ENCODE measurements at regions not wholly inside any gene's neighbourhood (a gene's known extent, or its start where the extent isn't known, plus 50 kb on each side); places are given as distances from the start of the nearest gene placed in this dataset.
"Not testable (repeated sequence)": the region's sequence is repeated elsewhere in the genome, so short reads cannot be mapped to it uniquely, and the experiment has no call there.

DNA sequence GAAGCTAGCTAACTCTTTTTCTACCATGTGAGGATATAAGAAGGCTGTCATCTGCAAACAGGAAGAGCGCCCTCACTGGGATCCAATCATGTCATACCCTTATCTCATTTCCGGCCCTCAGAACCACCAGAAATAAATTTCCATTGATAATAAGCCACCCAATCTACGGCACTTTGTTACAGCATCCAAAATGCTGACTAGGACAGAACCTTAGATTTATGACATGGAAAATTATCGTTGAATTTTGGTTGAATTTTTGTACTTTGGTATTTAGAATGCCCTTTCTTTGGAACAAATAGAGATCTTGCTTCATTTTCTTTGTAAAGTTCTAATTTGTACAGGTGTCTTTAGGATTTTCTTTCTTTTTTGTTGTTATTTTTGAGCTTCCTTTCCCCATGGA is 53.3 kb upstream of the CYLC2 start:
- DNase-seq = no peak

DNA sequence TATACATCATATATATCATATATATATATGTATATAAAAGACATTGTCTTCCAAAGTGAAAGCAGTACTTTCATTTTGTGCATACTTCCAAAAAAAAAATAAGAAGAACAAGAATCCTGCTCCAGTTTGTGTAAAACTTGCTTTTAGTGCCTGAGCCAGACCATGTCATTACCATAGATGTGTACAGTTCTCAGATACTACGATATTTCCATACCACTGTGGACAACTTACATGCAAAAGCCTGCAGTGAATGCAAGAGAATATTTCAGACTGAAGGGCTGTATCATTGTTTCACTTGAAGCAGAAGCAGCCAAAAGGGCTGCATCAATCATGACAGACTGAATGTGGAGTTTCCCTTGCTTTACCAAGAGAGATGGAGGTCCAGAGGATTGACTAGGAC is 72.6 kb upstream of the CYLC2 start:
- DNase-seq = no peak

DNA sequence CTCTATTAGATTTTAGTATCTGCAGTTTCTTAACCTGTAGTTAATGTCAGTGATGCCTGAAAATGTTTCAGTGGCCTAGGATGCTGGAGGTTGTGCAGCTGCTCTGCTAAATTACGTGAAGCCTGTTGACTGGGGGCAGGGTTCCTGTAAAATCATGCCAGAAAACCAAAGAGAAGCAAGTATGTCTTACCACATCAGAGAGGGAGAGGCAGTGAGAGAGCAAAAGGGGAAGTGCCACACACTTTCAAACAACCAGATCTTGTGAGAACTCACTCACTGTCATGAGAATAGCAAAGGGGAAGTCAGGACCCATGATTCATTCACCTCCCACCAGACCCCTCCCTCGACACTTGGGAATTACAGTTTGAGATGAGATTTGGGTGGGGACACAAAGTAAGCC is 83.9 kb upstream of the CYLC2 start:
- DNase-seq = no peak

GRCh38 chr9:102905795-102906194 is 89.3 kb upstream of the CYLC2 start:
- not testable (repeated sequence) for DNase-seq

GRCh38 chr9:102892025-102892424 is 103.1 kb upstream of the CYLC2 start:
- DNase-seq = no peak

- DNase-seq = not testable (repeated sequence)
Measured at GRCh38 chr9:102888747-102889146, 106.4 kb upstream of the CYLC2 start.

- no peak for DNase-seq
Measured at GRCh38 chr9:102875687-102876086, 119.4 kb upstream of the CYLC2 start.

DNA sequence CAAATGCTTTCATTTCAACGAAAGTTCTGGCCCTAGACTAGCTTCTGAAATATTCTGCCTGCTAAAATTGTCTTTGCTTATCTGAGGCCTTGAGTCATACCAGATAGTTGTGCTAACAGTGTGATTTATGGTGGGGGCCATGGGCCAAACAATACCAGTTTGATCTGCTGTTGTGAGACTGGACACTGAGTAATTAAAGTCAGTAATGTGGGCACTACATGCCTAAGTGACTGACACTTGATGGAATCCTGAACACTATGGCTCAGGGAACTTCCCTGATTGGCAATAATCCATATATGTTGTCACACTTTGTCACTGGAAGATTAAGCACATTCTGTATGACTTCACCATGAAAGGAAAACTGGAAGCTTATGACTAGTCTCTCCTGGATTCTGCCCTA is 127.6 kb upstream of the CYLC2 start:
- DNase-seq = no peak

DNA sequence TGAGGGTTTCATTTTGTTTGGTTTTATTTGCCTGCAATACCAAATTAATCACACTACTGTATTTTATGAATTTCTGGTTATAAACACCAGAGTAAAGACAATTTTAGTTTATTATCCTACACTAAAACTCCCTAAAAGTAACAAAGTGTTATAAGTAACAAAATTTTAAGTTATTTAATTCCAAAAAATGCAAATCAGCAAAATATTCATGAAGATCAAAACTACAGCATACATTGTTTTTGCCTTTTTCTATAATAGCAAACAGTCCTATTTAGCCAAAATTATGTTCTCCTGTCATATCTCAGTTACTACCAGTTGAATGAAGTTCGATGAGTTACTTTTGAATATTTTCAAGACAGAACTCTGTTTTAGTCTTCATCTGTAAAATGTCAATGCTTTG is 132.7 kb upstream of the CYLC2 start:
- DNase-seq = no peak

DNA sequence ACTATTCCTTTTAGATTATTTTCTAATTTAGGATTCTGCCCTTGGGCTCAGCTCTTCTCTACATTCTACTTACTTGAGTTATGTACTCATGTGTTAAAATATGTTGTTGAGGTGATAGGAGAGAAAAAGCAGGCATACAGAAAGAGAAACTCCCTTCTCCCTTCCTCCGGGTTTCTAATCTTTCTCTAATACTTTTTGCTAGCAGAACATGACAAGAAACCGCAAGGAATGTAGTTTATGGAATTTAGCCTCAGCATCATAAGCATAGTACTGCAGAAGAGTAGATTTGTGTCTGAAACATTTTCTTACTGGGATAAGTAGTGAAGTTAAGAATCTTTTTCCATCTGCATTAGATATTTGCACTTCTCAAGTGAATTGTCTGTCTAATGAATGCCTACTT is 139.5 kb upstream of the CYLC2 start:
- no peak for DNase-seq

GRCh38 chr9:102845827-102846371 is 149.2 kb upstream of the CYLC2 start:
- DNase-seq = no peak

- no peak for DNase-seq
Measured at GRCh38 chr9:102844716-102845115, 150.4 kb upstream of the CYLC2 start.

- no peak for DNase-seq
Measured at GRCh38 chr9:102842423-102842822, 152.7 kb upstream of the CYLC2 start.

GRCh38 chr9:102841376-102841775 is 153.8 kb upstream of the CYLC2 start:
- no peak for DNase-seq

DNA sequence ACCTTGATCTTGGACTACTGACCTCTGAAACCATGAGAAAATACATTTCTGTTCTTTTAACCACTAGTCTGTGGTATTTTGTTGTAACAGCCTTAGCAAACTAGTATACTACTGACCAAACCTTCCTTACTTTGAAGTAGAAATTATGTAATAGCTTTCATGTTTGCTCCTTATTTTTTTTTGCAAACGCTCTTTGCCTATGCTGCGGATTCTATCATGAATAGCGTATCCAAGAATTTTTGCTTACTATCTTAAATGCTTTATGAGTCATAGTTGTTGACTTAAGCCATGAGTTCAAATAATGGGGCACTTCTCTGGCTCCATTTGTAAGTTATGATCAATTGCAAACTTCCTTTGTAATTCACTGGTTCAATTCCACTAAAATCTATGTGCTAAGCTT is 154.8 kb upstream of the CYLC2 start:
- DNase-seq = no peak

- DNase-seq = no peak
Measured at GRCh38 chr9:102832814-102833213, 162.3 kb upstream of the CYLC2 start.

GRCh38 chr9:102796244-102796643 is 198.9 kb upstream of the CYLC2 start:
- DNase-seq = no peak

- no peak for DNase-seq
Measured at GRCh38 chr9:102795532-102795931, 199.6 kb upstream of the CYLC2 start.

DNA sequence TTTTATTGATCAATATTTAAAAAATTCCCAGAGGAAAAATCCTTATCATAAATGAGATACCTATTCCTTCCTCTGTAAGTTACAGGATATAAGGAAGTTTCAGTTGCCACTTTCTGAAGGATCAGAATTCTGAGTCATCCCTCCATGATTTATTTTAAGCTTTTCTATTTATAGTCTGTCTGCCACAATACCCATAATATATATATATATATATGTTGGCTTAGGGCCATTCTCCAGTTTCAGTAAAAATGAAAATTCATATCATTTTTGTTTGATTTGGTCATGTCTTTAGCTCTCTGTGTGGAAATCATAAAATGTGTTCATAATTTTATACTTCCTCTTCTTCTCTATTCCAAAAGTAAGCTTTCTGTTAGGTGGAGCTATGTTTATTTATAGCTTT is 215.8 kb upstream of the CYLC2 start:
- DNase-seq = no peak

DNA sequence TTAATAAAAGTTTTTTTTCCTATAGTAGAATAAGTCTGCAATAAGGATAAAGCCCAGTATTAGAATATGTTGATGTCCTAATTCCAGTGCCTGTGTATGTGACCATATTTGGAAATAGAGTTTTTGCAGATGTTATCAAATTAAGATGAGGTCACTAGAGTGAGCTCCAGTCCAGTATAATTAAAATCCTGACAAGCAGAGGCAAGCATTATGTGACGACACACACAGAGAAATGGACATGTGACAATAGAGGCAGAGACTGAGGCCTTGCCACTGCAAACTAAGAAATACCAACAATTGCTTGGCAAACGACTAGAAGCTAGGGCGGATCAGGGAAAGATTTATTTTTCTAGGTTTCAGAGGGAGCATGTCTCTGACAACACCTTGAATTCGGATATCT is 216.4 kb upstream of the CYLC2 start:
- no peak for DNase-seq

GRCh38 chr9:102770704-102771103 is 224.4 kb upstream of the CYLC2 start:
- no peak for DNase-seq

- DNase-seq = no peak
Measured at GRCh38 chr9:102769307-102769706, 225.8 kb upstream of the CYLC2 start.

- DNase-seq = no peak
Measured at GRCh38 chr9:102768002-102768401, 227.1 kb upstream of the CYLC2 start.

DNA sequence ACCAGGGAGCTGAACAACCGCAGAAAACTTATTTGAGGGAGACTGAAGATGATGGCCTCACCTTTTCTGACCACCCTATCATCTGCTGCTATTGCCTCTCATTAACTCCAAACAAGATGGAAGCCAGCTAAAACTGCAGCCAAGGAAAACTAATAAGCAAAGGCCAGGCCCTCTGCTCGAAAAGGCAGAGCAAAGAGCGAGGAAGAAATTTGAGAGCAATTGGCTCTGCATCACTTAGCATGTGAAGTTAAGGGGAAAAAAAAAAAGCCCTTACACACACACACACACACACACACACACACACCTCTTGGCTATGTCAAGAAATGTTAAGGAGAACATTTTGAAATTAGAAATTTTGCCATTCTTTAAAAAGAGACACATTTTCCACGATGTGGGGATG is 228.1 kb upstream of the CYLC2 start:
- no peak for DNase-seq

- DNase-seq = no peak
Measured at GRCh38 chr9:102740578-102740977, 254.6 kb upstream of the CYLC2 start.

- DNase-seq = no peak
Measured at GRCh38 chr9:102728946-102729345, 266.2 kb upstream of the CYLC2 start.

Data from NCI-H1092 (cell line).